Psoas muscle (tissue), 7 donors: ENCODE measurements at regions not wholly inside any gene's neighbourhood (a gene's known extent, or its start where the extent isn't known, plus 50 kb on each side); places are given as distances from the start of the nearest gene placed in this dataset.

ENCODE experiments used
- ATAC-seq, 4 donors: fragments of 200-7000 bp; cut with Tn5 transposase; one replicate each; pipeline ENCODE4 v1.9.1; 2020; ENCODE audit warnings: moderate library complexity in 3 of 4, mild to moderate bottlenecking in 2 of 4
- DNase-seq, 2 donors: peaks; one replicate each; pipeline ENCODE4 v3.0.0-alpha.2; 2020
- H3K27ac ChIP-seq: fragments of 200-600 bp; one replicate; pipeline ENCODE4 v1.8.0; 2022
- H3K27me3 ChIP-seq, 3 donors: fragments of 200-600 bp in 1 of 3; one replicate each; pipeline versions ENCODE4 v1.6.1 to v1.8.0; 2013 to 2022; ENCODE audit warnings: low read length in 2 of 3, mild to moderate bottlenecking in 2 of 3, moderate library complexity in 1 of 3; ENCODE audit not compliant: insufficient read depth in 3 of 3
- H3K36me3 ChIP-seq, 2 donors: fragments of 200-600 bp in 1 of 2; one replicate each; pipeline versions ENCODE4 v1.6.1 to v1.8.0; 2013 to 2022; ENCODE audit warnings: low read depth in 1 of 2, mild to moderate bottlenecking in 1 of 2, moderate library complexity in 1 of 2; ENCODE audit not compliant: insufficient read depth in 1 of 2
- H3K4me1 ChIP-seq: fragments of 200-600 bp; one replicate; pipeline ENCODE4 v1.8.0; 2022
- H3K4me3 ChIP-seq: fragments of 200-600 bp; one replicate; pipeline ENCODE4 v1.8.0; 2022; ENCODE audit warnings: mild to moderate bottlenecking
- H3K9me3 ChIP-seq: fragments of 200-600 bp; one replicate; pipeline ENCODE4 v1.8.0; 2022
- CTCF ChIP-seq: fragments of 200-600 bp; IDR thresholded peaks from one replicate; pipeline ENCODE4 v1.8.0; 2022; ENCODE audit warnings: antibody characterized with exemption
- WGBS, 3 donors: extraction: QIAGEN DNeasy Blood & Tissue Kit; methylation state at CpG; one replicate each; pipeline versions ENCODE4 v1.1.6 to v1.1.7; 2013; 5-methylcytosine and 5-hydroxymethylcytosine counted together
- intact Hi-C, 2 donors: fragments of 100-400 bp; cut with DNase I; formaldehyde crosslinking; loops; one replicate each; pipeline versions ENCODE4 v1.11.0 to v1.14.2; 2022
- donor health status: healthy with polysubstance abuse.
- donor health status: DM: no; HTN: no; CAD: no; lungs with moderate emphysema.
- donor health status: Bipolar disorder and iron deficiency.
- donor health status: healthy.
- donor health status: DM: yes; HTN: yes; CAD: no.
- donor health status: DM: no; HTN: no; CAD: no.
- donor health status: DM: yes; HTN: yes; CAD: no.

GRCh38 chr5:110899566-110900412, 161.0 kb downstream of the SLC25A46 start:
- Histone ChIP-seq H3K4me1 (no peaks in the 10 kb centered on the region), H3K9me3 (no peaks in the 10 kb centered on the region), H3K27me3 (no peaks in the 10 kb centered on the region), H3K27ac (no peak overlapping the region), H3K36me3 (no peaks in the 10 kb centered on the region), H3K4me3 (no peak overlapping the region)
- intact Hi-C loops: no loop called here
- DNase-seq (no peak), ATAC-seq (no peak)
- WGBS, 3 donors: 49 to 67% (median 67%) methylated on average over 4 of the region's 4 CpGs
- no peak for TF ChIP-seq CTCF

GRCh38 chr5:110900829-110901228, 162.0 kb downstream of the SLC25A46 start:
- intact Hi-C loops: no loop called here
- TF ChIP-seq CTCF: no peak

GRCh38 chr5:110903966-110904365, 165.2 kb downstream of the SLC25A46 start:
- no peak for TF ChIP-seq CTCF
- no peak for DNase-seq
- H3K27me3 ChIP-seq: no peaks in the 10 kb centered on the region

More at GRCh38 chr5:110900829-110901228, 162.0 kb downstream of the SLC25A46 start:
- no peaks in the 10 kb centered on the region for H3K27me3 ChIP-seq
- DNase-seq: no peak
- H3K27ac ChIP-seq: no peak overlapping the region
- no peaks in the 10 kb centered on the region for H3K4me1 ChIP-seq
- no peak overlapping the region for H3K4me3 ChIP-seq
- ATAC-seq: no peak
- WGBS, 3 donors: 51 to 64% (median 54%) methylated on average over 2 of the region's 2 CpGs
- H3K9me3 ChIP-seq: no peaks in the 10 kb centered on the region
- H3K36me3 ChIP-seq: no peaks in the 10 kb centered on the region

GRCh38 chr5:110908848-110909247, 162.7 kb upstream of the TSLP start:
- ATAC-seq (no peak), DNase-seq (no peak)
- Histone ChIP-seq H3K9me3 (no peaks in the 10 kb centered on the region), H3K27me3 (no peaks in the 10 kb centered on the region), H3K4me1 (no peaks in the 10 kb centered on the region), H3K27ac (no peak overlapping the region), H3K36me3 (no peaks in the 10 kb centered on the region), H3K4me3 (no peak overlapping the region)
- intact Hi-C loops: no loop called here
- no peak for TF ChIP-seq CTCF

More at GRCh38 chr5:110903966-110904365, 165.2 kb downstream of the SLC25A46 start:
- Histone ChIP-seq H3K4me1 (no peaks in the 10 kb centered on the region), H3K9me3 (no peaks in the 10 kb centered on the region), H3K4me3 (no peak overlapping the region), H3K36me3 (no peaks in the 10 kb centered on the region), H3K27ac (no peak overlapping the region)
- no peak for ATAC-seq
- WGBS, 3 donors: 67 to 70% (median 69%) methylated on average over 3 of the region's 3 CpGs
- intact Hi-C loops: no loop called here

GRCh38 chr5:110909415-110909814, 162.1 kb upstream of the TSLP start:
- intact Hi-C loops: no loop called here
- no peaks in the 10 kb centered on the region for H3K4me1 ChIP-seq
- H3K36me3 ChIP-seq: no peaks in the 10 kb centered on the region
- no peak for DNase-seq
- H3K9me3 ChIP-seq: no peaks in the 10 kb centered on the region
- no peak overlapping the region for H3K27ac ChIP-seq
- no peak for ATAC-seq
- WGBS, 3 donors: 75 to 82% (median 81%) methylated on average over 1 of the region's 1 CpG
- no peaks in the 10 kb centered on the region for H3K27me3 ChIP-seq
- TF ChIP-seq CTCF: no peak
- no peak overlapping the region for H3K4me3 ChIP-seq
